ENCODE measurements at regions not wholly inside any gene's neighbourhood (a gene's known extent, or its start where the extent isn't known, plus 50 kb on each side); places are given as distances from the start of the nearest gene placed in this dataset.
A peak's percentile ranks its signal among the peaks of the same experiment; 100 is the strongest.

DNA sequence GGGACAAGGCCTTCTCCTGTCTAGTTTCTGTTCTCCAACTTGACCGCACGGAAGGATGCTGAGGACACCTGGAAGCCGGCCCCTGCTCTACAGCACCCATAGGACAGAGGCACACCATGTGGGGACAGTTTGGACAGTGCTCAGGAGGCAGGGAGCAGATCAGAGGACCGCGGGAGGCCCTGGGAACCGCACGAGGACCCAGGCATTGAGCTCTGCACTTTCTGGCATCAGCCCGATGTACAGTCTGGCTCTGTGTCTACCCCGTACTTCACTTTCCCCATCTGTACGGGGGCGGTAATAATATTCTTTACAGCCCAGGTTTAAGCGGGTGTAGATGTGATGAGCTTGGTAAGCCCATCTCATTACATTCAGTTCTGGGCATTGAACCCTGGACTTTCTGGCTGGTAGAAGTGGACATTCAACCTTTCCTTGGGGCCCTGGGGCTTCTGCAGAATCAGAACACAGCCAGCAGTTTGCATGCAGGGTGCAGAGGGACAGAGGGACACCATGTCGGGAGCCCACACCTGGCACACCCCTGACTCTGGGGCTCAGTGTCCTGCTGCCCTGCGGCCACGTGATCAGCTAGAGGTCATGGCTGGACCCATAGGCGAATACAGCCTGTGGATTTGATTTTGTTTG, 258.7 kb downstream of the SEC14L1 start:
- DNase-seq: no peak

DNA sequence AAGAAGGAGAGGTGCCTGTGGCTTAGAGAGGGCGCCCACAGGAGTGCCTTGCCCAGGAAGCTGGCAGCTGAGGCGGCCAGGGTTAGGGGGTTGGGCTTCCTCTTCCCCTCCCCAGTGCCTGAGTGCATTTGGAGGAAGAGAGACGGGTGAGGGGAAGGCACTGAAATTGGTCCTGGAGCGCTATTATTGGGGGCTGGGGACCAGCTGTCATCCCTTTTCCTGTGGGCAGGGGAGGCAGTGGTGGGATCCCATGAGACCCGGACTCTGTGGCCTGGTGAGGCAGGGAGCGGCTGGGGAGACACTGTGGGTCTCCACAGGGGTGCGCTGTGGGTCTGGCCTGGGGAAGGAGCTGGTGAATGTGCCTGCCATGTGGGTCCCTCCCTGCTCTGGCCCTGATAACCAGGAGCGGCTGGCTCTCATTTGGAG, 259.7 kb downstream of the SEC14L1 start:
- DNase-seq: no peak

- DNase-seq: no peak
These were observed 261.5 kb downstream of the SEC14L1 start for GRCh38 chr17:77402159-77402731.

DNA sequence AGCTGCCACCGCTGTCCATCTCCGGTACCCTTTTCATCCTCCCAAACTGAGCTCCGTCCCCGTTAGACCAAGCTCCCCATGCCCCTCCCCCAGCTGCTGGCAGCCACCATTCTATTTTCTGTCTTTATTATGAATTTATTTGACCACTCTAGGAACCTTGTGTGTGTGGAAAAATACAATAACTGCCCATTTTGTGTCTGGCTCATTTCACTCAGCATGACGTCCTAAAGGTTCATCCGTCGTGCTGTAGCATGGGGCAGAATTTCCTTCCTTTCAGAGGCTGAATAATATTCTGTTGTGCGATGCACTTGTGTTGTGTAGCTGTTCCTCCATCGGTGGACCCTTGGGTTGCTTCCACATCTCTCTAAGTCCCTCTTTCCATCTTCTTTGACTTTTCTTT, 263.1 kb downstream of the SEC14L1 start:
- DNase-seq: no peak

DNA sequence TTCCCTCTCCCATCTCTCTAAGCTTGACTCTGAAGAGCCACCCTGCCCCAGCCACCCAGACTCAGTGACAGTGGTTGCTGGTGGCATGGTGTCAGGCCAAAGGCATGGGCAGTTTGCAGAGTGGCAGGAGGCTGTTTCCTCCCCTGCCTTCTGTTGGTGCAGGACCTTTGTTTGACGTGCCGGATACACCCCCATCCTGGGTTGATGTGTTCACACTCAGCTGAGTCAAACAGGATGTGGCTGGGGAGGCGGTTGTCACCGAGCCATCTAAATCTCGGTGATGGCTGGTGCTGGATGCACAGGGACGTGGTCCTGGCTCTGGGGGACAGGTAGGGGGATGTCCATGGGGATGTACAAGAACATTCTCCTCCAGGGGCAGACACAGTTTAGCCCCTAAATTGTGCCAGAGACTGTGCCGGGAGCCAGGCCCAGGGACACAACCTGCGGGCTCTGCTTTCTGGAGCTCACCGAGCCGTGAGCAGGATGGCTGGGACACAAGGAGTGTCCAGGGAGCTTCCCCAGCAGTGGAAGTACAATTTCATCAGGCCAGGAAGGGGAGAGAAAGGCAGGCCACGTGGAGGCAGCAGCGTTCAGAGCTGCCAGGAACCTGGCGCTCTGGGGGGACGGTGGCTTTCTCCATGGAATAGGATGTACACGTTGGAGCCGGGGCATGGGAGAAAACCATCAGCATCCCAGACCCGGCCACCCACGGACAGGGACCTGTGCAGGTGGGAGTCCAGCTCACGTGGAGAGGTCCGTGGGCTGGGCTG, 264.2 kb downstream of the SEC14L1 start:
- DNase-seq: no peak

DNA sequence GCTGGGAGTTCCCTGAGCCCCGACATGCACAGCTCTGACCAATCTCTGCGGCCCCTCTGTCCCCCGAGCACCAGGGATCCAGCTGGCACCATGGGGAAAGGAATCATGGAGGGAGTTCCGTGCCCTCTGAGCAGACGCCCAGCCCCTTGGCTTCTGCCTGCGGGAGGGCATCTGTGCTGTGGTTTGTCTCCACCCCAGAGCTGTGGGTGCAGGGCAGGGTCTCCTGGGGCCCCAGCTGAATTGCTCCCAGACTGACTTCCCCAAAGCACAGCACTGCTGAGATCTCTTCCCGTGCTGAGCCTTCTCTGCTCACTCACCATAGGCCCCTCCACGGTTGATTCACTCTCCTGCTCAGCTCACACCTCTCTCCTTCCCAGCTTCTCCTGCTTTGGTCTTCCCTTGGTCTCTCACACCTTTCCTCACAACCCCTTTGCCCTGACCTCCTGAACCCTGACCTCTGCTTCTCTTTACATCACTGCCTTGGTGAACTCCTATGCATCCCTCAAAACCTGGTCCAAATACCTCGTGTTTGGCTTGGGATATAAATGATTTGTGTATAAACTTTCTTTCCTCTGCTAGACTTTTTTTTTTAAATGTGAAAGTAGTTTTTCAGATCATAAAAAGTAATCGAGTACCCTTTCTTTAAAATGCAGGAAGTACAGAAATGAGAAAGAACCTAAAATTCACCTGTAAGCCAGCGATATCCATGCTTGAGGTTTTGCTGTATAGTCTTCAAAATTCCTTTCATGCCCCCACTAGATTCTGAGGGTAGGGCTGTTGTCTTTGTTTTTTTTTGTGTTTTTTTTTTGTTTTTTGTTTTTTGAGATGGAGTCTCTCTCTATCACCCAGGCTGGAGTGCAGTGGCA, 265.3 kb downstream of the SEC14L1 start:
- DNase-seq: no peak

DNA sequence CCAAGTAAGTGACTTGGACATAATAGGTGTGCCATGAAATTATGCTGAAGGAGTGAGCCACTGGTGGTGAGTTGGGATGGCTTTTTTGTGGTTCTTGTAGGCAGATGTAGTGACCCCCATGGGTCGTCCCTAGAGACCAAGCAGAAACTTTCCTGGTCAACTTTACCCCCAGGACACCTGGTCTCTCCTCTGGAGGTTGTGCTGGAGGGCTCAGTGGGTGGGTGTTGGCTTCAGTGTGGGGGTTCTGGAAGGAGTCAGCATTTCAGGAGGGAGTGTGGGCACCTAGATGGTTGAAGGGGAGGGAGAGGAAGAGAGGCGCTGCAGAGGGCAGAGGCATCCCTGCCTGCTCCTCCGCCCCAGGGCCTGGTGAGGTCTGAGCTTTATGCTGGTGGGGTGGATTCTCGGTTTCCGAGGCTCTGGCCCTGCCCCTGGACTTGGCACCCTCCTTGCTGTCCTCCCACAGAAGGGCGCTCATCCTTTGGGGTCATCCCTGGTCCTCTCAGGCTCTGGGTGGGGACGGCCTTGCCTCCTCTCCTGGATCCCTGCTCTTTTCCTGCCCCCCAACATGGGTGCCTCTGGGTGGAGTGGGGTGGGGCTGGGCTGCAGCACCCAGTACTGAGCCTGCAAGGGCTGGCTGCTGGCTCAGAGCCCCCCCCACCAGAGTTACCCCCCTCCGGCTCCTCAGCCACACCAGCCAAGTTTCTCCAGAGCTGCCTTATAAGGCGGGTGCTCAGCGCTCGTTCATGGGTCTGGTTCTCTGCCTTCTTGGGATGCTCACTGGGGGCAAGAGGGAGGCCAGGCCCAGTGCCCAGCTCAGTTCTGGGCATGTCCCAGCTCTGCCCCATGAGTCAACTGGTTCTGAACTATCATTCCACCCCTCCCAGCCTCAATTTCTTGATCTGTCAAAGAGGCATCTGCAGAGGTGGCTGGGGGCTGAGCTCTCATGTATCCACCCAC, 266.8 kb downstream of the SEC14L1 start:
- DNase-seq: no peak

GRCh38 chr17:77408284-77408683, 267.5 kb downstream of the SEC14L1 start:
- no peak for DNase-seq

DNA sequence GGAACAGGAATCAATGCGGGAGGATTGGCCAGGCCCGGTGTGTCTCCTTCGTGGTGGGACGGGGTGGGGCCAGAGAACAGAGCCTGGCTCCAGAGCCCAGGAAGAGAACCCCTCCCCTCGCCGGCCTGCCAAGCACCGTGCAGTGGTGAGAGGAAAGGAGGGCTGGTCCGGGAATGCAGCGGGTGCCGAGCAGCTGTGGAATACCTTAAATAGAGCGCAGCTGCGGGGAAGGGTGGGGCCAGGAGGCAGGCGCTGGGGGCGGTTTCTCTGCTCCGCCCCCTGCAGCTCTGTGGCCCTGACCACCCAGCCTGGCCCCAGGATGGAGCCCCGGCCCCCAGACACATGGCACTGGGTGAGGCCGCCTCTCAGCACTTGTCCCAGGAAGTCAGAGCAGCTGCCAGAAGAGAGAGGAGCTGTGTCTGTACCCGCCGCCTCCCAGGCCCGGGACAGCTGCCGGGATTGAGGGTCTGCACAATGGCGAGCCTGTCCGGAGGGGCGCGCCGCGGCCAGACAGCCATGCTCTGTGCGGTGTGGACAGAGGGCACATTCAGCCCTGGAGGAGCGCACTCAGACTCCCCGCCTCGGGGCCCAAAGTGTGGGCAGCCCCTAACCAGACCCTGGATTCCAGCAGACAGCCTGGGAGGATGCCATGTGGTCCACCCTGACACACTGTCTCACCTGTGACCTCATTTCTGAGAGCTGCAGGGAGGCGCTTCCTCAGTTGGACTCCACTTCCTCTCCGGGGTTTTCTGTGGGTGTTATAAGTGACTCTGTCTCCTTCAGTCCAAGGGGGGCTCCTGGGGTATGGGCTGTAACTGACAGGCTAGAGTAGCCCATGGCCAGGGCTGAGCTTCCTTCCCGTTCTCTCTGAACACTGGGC, 268.8 kb downstream of the SEC14L1 start:
- no peak for DNase-seq

DNA sequence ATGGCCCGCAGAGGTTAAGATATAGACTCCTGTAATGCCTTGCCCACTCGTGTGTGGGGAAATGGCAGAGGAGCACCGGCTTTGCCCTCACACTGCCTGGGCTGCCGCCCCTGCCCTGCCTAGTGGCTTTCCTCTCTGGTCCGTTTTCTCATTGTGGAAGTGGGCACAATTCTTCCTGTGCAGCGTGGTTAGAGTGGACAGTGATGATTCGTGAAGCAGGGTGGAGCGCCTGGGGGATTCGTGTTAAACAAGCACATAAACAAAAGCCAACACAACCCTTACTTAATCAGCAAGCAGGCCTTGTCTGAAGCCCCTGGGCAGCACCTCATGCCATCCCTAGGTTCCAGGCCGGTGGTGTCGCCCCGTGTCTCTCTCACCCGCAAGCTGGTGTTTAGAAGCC, 269.7 kb downstream of the SEC14L1 start:
- DNase-seq: no peak

DNA sequence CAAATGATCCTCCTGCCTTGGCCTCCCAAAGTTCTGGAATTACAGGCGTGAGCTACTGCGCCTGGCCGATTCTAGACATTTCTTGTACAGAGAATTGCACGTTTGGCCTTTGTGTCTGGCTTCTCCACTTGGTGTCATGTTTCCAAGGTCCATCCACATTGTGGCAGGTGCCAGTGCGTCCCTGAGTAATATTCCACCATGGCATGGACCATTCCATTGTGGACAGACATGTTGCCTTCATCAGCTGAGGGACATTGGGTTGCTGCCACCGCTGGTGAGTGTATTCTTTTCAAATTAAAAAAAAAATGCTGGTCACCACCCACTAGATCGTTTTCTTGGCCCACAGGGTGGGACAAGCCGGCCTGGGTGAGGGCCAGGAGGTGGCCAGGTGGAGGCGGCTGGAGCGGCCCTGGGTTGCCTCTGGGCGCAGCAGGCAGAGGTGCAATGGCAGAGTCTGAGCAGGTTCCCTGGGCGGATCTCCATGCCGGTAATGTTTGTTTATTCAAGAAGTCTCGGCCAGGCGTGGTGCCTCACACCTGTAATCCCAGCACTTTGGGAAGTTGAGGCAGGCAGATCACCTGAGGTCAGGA, 274.1 kb downstream of the SEC14L1 start:
- DNase-seq: peak; percentile 38

DNA sequence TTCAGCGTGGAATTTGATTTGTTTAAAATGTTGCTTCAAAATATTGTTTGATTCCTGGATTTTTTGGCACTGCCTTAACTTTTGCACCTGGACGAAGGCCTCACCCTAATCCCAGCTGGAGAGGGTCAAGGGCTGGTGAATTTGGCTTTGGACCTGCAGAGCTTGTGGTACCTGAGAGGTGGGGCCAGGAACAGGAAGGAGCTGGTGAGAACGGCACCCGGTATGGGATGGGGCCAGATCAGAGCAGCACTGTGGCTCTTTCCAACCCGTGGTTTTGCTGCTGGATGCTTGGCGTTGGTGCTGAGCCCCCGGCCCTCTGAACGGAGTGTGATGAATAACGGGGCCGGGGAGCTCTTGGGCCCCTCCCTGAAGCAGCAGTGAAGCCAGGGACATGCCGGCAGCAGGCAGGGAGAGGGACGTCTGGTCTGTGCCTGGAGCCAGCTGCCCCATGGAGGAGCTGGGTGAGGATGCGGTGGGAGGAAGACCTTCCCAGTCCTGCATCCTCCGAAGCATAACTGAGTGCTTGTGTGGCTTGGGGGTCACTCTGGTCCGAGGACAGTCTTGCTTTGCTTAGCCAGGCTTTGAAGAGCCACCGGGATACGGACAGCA, 275.4 kb downstream of the SEC14L1 start:
- DNase-seq: no peak

DNA sequence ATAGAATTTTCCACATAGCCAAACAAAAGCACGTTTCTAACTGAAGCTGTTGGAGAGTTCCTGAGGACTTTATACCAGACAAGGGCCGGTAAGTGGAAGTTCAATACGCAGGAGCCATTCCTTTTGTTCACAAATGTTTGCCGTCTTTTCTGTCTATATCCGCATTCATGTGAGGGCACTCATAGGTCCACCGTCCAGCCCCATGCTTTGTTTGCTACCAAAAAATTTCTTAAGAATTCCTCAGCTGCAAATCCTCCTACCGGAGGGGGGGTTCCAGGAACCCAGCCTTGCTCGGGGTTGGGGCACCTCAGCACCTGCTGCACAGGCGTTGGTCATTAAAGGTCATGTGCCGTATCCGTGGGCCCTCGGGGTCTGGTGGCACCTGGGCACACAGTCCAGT, 276.8 kb downstream of the SEC14L1 start:
- peak; percentile 47 for DNase-seq

GRCh38 chr17:77418609-77419008, 277.8 kb downstream of the SEC14L1 start:
- DNase-seq: no peak

DNA sequence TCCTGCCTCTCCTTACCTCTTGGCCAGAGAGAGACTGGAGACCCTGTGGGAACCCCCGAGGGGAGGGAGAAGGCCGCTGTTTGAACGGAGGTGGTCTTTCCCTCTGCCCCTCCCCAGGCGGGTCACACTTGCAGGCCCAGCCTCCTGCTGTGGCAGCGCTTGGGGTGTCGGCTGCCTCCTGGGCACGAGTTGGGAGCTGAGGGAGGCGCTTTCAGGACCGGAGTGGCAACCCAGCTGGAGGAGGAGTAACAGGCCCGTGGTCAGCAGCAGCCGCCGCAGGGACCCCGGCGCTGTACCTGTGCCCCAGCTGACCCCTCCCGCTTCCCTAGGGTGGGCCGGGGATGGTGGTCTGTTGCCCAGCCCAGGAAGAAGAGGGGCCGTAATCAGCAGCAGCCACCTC, 278.3 kb downstream of the SEC14L1 start:
- no peak for DNase-seq

- no peak for DNase-seq
These were observed 278.9 kb downstream of the SEC14L1 start for GRCh38 chr17:77419547-77420094.

DNA sequence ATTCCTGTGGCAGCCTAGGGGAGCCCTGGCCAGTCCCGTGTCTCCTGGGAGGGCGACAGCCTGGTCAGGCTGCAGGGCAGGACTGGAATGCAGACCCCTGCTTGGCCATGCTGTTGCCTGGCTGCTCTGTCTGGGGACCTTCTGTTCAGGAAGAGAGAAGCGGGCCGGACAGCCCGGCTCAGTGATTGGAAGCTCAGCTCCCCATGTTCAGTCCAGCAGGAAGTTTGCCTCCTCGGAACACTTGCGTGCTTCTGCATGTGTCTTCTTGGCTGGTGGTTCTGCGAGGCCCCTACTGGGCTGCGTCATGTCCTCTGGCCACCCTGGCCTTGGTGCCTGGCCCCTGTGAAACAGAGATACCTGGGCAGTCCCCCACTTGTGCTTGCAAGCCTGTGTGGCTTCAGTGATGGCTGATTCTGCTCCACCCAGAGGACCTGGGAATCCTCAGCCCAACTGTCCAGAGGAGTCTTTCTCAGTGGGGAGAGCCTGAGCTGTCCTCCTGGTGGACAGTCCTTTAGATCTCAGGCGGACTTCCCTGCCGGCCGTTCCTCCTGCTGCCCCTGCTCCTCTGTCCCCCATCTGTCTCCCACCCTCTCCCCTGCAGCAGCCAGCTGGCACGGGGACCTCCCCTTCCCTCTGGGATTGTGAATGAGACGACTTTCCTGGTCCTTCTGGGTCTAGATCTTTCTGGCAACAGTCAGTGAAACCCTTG, 279.5 kb downstream of the SEC14L1 start:
- DNase-seq: no peak

- DNase-seq: peak; percentile 36
These were observed 280.2 kb downstream of the SEC14L1 start for GRCh38 chr17:77420804-77421629.

Data from NCI-H774 (cell line).